ENCODE measurements at regions not wholly inside any gene's neighbourhood (a gene's known extent, or its start where the extent isn't known, plus 50 kb on each side); places are given as distances from the start of the nearest gene placed in this dataset.

DNA sequence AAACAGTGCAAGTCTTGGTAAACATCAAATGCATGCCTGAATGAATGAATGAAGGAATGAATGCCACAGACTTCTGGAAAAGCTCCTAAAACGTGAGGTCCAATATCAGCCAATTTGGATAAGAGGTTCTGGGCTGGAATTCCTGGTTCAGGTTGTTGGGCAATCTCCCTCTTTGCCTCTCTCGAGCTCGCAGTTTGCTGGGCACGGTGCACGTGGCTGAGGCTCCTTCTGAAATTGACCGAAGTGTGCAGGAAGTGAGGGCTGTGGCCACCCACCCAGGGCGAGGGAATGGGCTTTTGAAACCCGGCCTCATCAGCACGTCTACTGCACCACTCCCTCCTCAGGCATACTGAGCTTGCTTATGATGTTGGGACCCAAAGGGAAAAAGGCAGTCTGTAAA is 288.8 kb upstream of the HS6ST1 start:
- H3K36me3 Mint-ChIP-seq (ENCODE audit: low read depth), result no peaks in the 10 kb centered on the region
- H3K4me3 Mint-ChIP-seq, result no peak overlapping the region
- no peaks in the 10 kb centered on the region for H3K4me1 Mint-ChIP-seq
- H3K27me3 Mint-ChIP-seq (ENCODE audit: low read depth), result peaks cover 10% of the 10 kb centered on the region
- no peaks in the 10 kb centered on the region for H3K9me3 Mint-ChIP-seq
- TF ChIP-seq, protein P1, sequence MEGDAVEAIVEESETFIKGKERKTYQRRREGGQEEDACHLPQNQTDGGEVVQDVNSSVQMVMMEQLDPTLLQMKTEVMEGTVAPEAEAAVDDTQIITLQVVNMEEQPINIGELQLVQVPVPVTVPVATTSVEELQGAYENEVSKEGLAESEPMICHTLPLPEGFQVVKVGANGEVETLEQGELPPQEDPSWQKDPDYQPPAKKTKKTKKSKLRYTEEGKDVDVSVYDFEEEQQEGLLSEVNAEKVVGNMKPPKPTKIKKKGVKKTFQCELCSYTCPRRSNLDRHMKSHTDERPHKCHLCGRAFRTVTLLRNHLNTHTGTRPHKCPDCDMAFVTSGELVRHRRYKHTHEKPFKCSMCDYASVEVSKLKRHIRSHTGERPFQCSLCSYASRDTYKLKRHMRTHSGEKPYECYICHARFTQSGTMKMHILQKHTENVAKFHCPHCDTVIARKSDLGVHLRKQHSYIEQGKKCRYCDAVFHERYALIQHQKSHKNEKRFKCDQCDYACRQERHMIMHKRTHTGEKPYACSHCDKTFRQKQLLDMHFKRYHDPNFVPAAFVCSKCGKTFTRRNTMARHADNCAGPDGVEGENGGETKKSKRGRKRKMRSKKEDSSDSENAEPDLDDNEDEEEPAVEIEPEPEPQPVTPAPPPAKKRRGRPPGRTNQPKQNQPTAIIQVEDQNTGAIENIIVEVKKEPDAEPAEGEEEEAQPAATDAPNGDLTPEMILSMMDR (IDR thresholded peaks at IDR 0.05; ENCODE audit: unreplicated experiment in 3 of 3), result no peak
- no peak overlapping the region for H3K27ac Mint-ChIP-seq

DNA sequence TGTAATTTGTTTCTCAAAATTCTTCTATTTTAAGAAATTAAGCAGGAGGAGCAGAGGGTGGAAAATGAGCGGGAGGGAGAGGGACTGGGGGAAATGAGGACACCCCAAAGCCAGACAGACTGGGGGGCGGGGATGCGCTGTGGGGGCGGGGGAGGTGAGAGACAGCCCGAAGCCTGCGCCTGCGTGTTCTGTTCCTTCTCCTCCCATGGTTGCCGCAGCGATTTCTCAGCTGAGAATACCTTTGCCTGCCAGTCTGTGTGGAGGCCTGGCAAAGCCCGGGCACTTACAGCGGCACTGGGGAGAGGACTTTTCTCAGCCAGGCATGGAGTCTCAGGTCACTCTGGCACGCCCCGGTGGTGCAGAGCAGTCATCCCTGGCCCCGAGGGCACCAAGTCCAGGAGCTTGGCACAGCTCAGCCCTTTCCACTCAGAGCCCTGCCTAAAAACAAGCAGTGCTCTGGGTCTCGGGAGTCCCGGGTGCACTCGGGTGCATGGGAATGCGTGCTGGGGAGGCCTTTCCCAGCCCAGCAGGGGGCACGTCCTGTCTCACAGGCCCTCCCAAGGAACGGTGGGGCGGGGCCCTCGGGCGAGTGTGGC is 289.3 kb upstream of the HS6ST1 start:
- Mint-ChIP-seq H3K36me3 (ENCODE audit: low read depth) (no peaks in the 10 kb centered on the region), H3K27me3 (ENCODE audit: low read depth) (peaks cover 13% of the 10 kb centered on the region), H3K27ac (no peak overlapping the region), H3K4me3 (no peak overlapping the region), H3K9me3 (no peaks in the 10 kb centered on the region), H3K4me1 (no peaks in the 10 kb centered on the region)
- TF ChIP-seq, protein P1 (IDR thresholded peaks at IDR 0.05; ENCODE audit: unreplicated experiment in 3 of 3), result no peak

DNA sequence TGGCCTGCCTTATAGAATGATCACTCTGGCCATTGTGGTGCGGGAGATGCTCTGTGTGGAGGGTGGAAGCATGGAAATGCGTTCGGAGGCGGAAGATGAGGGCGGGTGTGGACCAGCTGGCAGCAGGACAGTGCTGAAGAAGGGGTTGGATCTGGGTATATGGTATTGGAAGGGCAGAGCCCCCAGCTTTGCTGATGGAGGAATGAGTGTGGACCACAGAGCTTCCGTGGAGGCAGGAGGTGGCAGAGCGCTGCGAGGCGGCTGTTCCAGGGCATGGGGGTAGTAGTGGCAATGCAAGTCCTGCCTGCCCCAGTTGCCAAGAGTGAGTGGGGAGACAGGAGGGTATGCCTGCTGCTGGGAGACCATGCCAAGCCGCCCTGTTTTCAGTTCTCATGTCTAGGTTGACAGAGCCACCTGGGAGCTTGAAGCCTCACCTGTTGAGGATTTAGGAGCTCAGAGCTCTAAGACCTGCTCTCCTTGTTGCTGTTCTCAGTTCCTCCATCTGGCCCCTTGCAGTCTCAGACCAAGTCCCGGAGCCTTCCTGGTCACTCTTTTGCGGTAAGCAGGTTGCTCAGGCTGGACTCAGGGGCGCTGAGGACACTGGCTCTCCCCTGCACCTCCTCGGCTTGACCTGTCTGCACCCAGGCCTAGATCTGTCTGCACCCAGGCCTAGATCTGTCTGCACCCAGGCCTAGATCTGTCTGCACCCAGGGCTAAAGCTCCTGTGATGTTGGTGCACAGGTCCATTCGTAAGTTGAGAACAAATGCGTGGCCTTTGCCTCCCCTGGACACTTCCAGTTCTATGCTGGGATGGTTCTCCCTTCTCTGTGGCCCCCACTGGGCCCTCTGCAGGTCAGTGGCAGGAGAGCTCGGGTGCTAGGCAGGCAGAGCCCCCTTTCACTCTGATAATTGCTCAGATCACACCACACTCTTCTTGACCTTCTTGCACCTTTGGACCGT is 290.5 kb upstream of the HS6ST1 start:
- TF ChIP-seq, protein P1 (IDR thresholded peaks at IDR 0.05; ENCODE audit: unreplicated experiment in 3 of 3), result no peak
- Mint-ChIP-seq H3K27ac (peak overlapping the region in 1 of 3 experiments; percentile 2), H3K4me1 (no peaks in the 10 kb centered on the region), H3K4me3 (no peak overlapping the region), H3K9me3 (no peaks in the 10 kb centered on the region), H3K36me3 (ENCODE audit: low read depth) (no peaks in the 10 kb centered on the region), H3K27me3 (ENCODE audit: low read depth) (peaks cover 17% of the 10 kb centered on the region)

DNA sequence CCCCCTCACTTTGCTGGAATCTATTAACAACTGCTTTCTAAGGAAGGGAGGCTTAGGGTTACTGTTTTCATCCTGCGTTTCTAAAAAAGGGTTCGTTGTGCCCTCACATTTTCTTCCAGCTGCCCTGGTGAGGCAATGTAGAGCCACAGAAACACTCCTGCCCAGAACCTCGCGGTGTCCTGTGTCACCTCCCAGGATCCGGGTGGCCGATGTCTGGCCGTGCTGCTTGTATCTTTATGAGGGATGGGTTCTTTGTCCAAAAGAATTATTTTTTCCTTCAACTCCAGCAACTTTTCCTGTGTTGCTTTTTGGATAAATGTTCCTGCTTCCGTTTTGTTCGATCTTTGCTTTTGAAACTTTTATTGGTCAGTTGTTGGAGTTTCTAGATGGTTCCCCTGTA is 291.8 kb upstream of the HS6ST1 start:
- no peaks in the 10 kb centered on the region for H3K9me3 Mint-ChIP-seq
- H3K27me3 Mint-ChIP-seq (ENCODE audit: low read depth), result peaks cover 17% of the 10 kb centered on the region
- no peaks in the 10 kb centered on the region for H3K36me3 Mint-ChIP-seq (ENCODE audit: low read depth)
- H3K4me1 Mint-ChIP-seq, result no peaks in the 10 kb centered on the region
- TF ChIP-seq, protein P1 (IDR thresholded peaks at IDR 0.05; ENCODE audit: unreplicated experiment in 3 of 3), result no peak
- peak overlapping the region in 1 of 3 experiments; percentile 36 for H3K27ac Mint-ChIP-seq
- no peak overlapping the region for H3K4me3 Mint-ChIP-seq

DNA sequence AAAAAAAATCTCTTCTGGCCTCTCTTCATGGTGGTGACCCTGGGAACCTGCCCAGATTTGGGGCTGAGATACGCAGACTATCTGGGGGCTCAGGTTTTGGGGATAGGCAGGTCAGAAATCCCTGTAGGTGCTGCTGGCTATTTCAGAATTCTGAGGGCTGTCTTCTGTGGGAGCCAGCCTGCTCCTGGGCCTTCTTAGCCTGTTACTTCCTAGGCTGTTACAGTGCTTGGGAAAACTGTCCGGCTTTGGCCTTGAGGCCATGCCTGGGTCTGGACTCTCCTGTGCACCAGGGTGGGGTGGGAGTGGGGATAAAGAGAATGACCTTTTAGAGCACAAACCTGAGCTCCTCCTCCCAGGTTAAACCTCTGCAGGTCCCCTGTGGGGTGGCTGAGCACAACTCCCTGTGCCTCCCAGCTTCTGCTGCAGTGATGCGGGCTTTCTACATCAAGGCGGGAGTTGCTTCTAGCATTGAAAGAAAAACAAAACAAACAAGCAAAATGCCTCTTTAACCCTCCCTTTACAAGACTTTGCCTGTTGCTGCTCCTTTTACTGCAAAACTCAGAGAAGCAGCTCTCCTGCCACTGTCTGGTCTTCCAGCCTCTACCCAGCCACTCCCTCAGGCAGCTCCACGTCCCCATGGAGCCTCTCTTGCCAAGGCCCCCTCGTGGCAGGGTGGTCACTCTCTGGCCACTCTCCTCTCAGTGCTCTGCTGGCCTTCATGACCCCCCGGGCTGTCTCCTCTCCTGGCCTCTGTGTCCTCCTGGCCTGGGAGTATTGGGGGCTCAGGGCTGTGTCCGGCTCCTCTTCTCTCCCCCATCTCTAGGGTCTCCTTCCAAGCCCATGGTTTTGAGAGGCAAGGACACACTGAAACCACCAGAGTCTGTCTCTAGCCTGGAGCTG is 293.0 kb upstream of the HS6ST1 start:
- peaks cover 5% of the 10 kb centered on the region for H3K9me3 Mint-ChIP-seq
- no peak overlapping the region for H3K4me3 Mint-ChIP-seq
- no peaks in the 10 kb centered on the region for H3K36me3 Mint-ChIP-seq (ENCODE audit: low read depth)
- TF ChIP-seq, protein P1 (IDR thresholded peaks at IDR 0.05; ENCODE audit: unreplicated experiment in 3 of 3), result no peak
- no peaks in the 10 kb centered on the region for H3K4me1 Mint-ChIP-seq
- H3K27ac Mint-ChIP-seq, result no peak overlapping the region
- H3K27me3 Mint-ChIP-seq (ENCODE audit: low read depth), result peaks cover 21% of the 10 kb centered on the region

Measured in nephron (organoid).